NB4 (cell line): ENCODE measurements at regions not wholly inside any gene's neighbourhood (a gene's known extent, or its start where the extent isn't known, plus 50 kb on each side); places are given as distances from the start of the nearest gene placed in this dataset.

ENCODE experiments used
- CTCF ChIP-seq: IDR thresholded peaks from one replicate; pipeline ENCODE4 v1.5.1; 2012; ENCODE audit warnings: low read depth, low read length
- MAX ChIP-seq: IDR thresholded peaks from 2 replicates; pipeline ENCODE4 v1.6.1; 2011; ENCODE audit warnings: low read depth, low read length
- POLR2A ChIP-seq: IDR thresholded peaks from 2 replicates; pipeline ENCODE4 v1.6.1; 2011; ENCODE audit warnings: mild to moderate bottlenecking; ENCODE audit not compliant: insufficient read length; ENCODE audit errors: extremely low read depth

- TF ChIP-seq CTCF: no peak
- TF ChIP-seq POLR2A: no peak
- no peak for TF ChIP-seq MAX
Observed at GRCh38 chr3:182035324-182035723, 323.6 kb downstream of the SOX2 start.
